IMR-90 (cell line): ENCODE measurements at regions not wholly inside any gene's neighbourhood (a gene's known extent, or its start where the extent isn't known, plus 50 kb on each side); places are given as distances from the start of the nearest gene placed in this dataset.
"Not testable (repeated sequence)": the region's sequence is repeated elsewhere in the genome, so short reads cannot be mapped to it uniquely, and the experiment has no call there.

Source experiments
- ATAC-seq: fragments of 200-7000 bp; cut with Tn5 transposase; 2 replicates; pipeline ENCODE4 v1.9.1; 2020; ENCODE audit warnings: low read depth, mild to moderate bottlenecking, moderate library complexity
- BruUV-seq: library from RNA; stranded (reverse); fragments of 400-500 nt; replicated peaks from 2 replicates; lab custom pipeline; 2021; lab: Mats Ljungman, UMichigan
- CTCF ChIA-PET: fragments of 300-600 bp; formaldehyde crosslinking; extraction: SDS; loops from one replicate; lab custom pipeline; 2021; ENCODE audit warnings: antibody characterized with exemption; lab: Yijun Ruan, JAX
- POLR2A ChIA-PET: fragments of 300-600 bp; sonication (Branson Sonifier 250); formaldehyde crosslinking; loops from one replicate; lab custom pipeline; 2022; ENCODE audit warnings: antibody characterized with exemption; ENCODE audit not compliant: unreplicated experiment; lab: Charles Lee
- DNase-seq: peaks from one replicate; pipeline ENCODE4 v3.0.0; 2013
- H2AFZ ChIP-seq: replicated peaks from 2 replicates; pipeline ENCODE3; 2013; ENCODE audit warnings: low read length, mild to moderate bottlenecking; ENCODE audit not compliant: poor library complexity
- H2AK5ac ChIP-seq: 2 replicates; pipeline ENCODE4 v1.6.1; 2013; ENCODE audit warnings: low read depth, low read length, inconsistent platforms
- H2AK9ac ChIP-seq: replicated peaks from 2 replicates; pipeline ENCODE3; 2013; ENCODE audit warnings: mild to moderate bottlenecking, low read depth, low read length, moderate library complexity; ENCODE audit not compliant: poor library complexity
- H2BK120ac ChIP-seq: 2 replicates; pipeline ENCODE4 v1.6.1; 2013; ENCODE audit warnings: low read depth, low read length, inconsistent platforms
- H2BK15ac ChIP-seq: 3 replicates; pipeline ENCODE4 v1.6.1; 2013; ENCODE audit warnings: low read depth, low read length, inconsistent platforms
- H2BK20ac ChIP-seq: 2 replicates; pipeline ENCODE4 v1.6.1; 2013; ENCODE audit warnings: low read depth, mild to moderate bottlenecking, inconsistent platforms, low read length, moderate library complexity
- H2BK5ac ChIP-seq: 2 replicates; pipeline ENCODE4 v1.6.1; 2013; ENCODE audit warnings: mild to moderate bottlenecking, low read depth, low read length, inconsistent platforms; ENCODE audit not compliant: poor library complexity, severe bottlenecking
- H3K14ac ChIP-seq: replicated peaks from 2 replicates; pipeline ENCODE4 v1.6.1; 2013; ENCODE audit warnings: low read depth, low read length, inconsistent platforms
- H3K18ac ChIP-seq: 2 replicates; pipeline ENCODE4 v1.6.1; 2013; ENCODE audit warnings: low read depth, low read length, control low read depth
- H3K23ac ChIP-seq: 2 replicates; pipeline ENCODE4 v1.6.1; 2013; ENCODE audit warnings: low read depth, low read length, inconsistent platforms
- H3K27ac ChIP-seq: 2 replicates; pipeline ENCODE4 v1.5.1; 2013; ENCODE audit warnings: mild to moderate bottlenecking, control low read depth, low read length; ENCODE audit not compliant: insufficient read depth
- H3K27me3 ChIP-seq: 2 replicates; pipeline ENCODE4 v1.6.1; 2013; ENCODE audit warnings: low read length; ENCODE audit not compliant: control insufficient read depth, insufficient read depth
- H3K36me3 ChIP-seq: 2 replicates; pipeline ENCODE4 v1.6.1; 2013; ENCODE audit warnings: low read length, mixed read lengths; ENCODE audit not compliant: control insufficient read depth, insufficient read depth
- H3K4ac ChIP-seq: 2 replicates; pipeline ENCODE4 v1.6.1; 2013; ENCODE audit warnings: low read depth, low read length, inconsistent platforms
- H3K4me1 ChIP-seq: 2 replicates; pipeline ENCODE4 v1.6.1; 2013; ENCODE audit warnings: low read length, mixed read lengths; ENCODE audit not compliant: control insufficient read depth, insufficient read depth
- H3K4me2 ChIP-seq: 2 replicates; pipeline ENCODE4 v1.6.1; 2013; ENCODE audit warnings: low read depth, mild to moderate bottlenecking, control low read depth, low read length, moderate library complexity
- H3K4me3 ChIP-seq: 2 replicates; pipeline ENCODE4 v1.5.1; 2013; ENCODE audit warnings: low read depth, mild to moderate bottlenecking, control low read depth, low read length, moderate library complexity; ENCODE audit not compliant: insufficient read depth
- H3K56ac ChIP-seq: 2 replicates; pipeline ENCODE4 v1.6.1; 2013; ENCODE audit warnings: low read length, inconsistent platforms; ENCODE audit not compliant: insufficient read depth; ENCODE audit errors: extremely low read depth
- H3K79me1 ChIP-seq, 2 experiments: 2 replicates each; pipeline ENCODE4 v1.6.1; 2013; ENCODE audit warnings: low read length in 2 of 2, inconsistent platforms in 1 of 2, low read depth in 1 of 2
- H3K9ac ChIP-seq: 2 replicates; pipeline ENCODE4 v1.6.1; 2013; ENCODE audit warnings: low read depth, low read length, control low read depth
- H3K9me1 ChIP-seq: 2 replicates; pipeline ENCODE4 v1.6.1; 2013; ENCODE audit warnings: low read length, inconsistent platforms; ENCODE audit not compliant: insufficient read depth
- H3K9me3 ChIP-seq: 2 replicates; pipeline ENCODE4 v1.6.1; 2013; ENCODE audit warnings: low read length; ENCODE audit not compliant: control insufficient read depth, insufficient read depth
- H4K20me1 ChIP-seq: 2 replicates; pipeline ENCODE4 v1.6.1; 2013; ENCODE audit warnings: low read length, inconsistent platforms; ENCODE audit not compliant: insufficient read depth
- H4K5ac ChIP-seq: 2 replicates; pipeline ENCODE4 v1.6.1; 2013; ENCODE audit warnings: mild to moderate bottlenecking, low read depth, low read length, control low read depth
- H4K8ac ChIP-seq, 2 experiments: 2 replicates each; pipeline ENCODE4 v1.6.1; 2013; ENCODE audit warnings: low read depth in 2 of 2, low read length in 2 of 2, control low read depth in 1 of 2, inconsistent platforms in 1 of 2
- H4K91ac ChIP-seq: 2 replicates; pipeline ENCODE4 v1.6.1; 2013; ENCODE audit warnings: low read depth, low read length, inconsistent platforms; ENCODE audit not compliant: insufficient read depth
- CEBPB ChIP-seq: IDR thresholded peaks from 2 replicates; pipeline ENCODE4 v1.6.1; 2012; ENCODE audit warnings: low read depth, low read length, improper control_type of control experiment
- CHD1 ChIP-seq: IDR thresholded peaks from 2 replicates; pipeline ENCODE4 v1.6.1; 2012; ENCODE audit warnings: low read depth, low read length, improper control_type of control experiment
- FOS ChIP-seq: fragments of 150-350 bp; IDR thresholded peaks from 2 replicates; pipeline ENCODE4 v1.6.1; 2016; ENCODE audit warnings: low read depth, low read length
- MAZ ChIP-seq: IDR thresholded peaks from 2 replicates; pipeline ENCODE4 v1.6.1; 2012; ENCODE audit warnings: low read depth, mild to moderate bottlenecking, low read length, improper control_type of control experiment, moderate library complexity, borderline replicate concordance
- POLR2A ChIP-seq: IDR thresholded peaks from 2 replicates; pipeline ENCODE4 v1.6.1; 2012; ENCODE audit warnings: mild to moderate bottlenecking, low read depth, low read length
- RAD21 ChIP-seq: IDR thresholded peaks from 2 replicates; pipeline ENCODE4 v1.6.1; 2012; ENCODE audit warnings: low read length, improper control_type of control experiment
- RFX5 ChIP-seq: IDR thresholded peaks from 2 replicates; pipeline ENCODE4 v1.8.0; 2012; ENCODE audit warnings: low read depth, mild to moderate bottlenecking, low read length, moderate library complexity
- SMC3 ChIP-seq: fragments of 150-350 bp; IDR thresholded peaks from 2 replicates; pipeline ENCODE4 v1.6.1; 2016; ENCODE audit warnings: low read depth, mild to moderate bottlenecking, antibody characterized with exemption, low read length, moderate library complexity
- WGBS, 2 experiments: methylation state at CpG; one replicate each; pipeline versions ENCODE4 v1.1.5 to v1.1.7; 2013; ENCODE audit warnings: missing lambda C conversion rate in 2 of 2; ENCODE audit not compliant: insufficient read length in 1 of 2; ENCODE audit errors: extremely low coverage in 2 of 2; 5-methylcytosine and 5-hydroxymethylcytosine counted together
- dilution Hi-C: fragments of 300-500 bp; cut with HindIII; formaldehyde crosslinking; loops from one replicate; pipeline ENCODE4 v1.14.3; 2018; ENCODE audit warnings: low sequenced_read_pairs; ENCODE audit not compliant: unreplicated experiment
- in situ Hi-C: fragments of 300-500 bp; cut with MboI; formaldehyde crosslinking; loops from 3 replicates; pipeline ENCODE4 v1.14.3; 2019; ENCODE audit warnings: low sequenced_read_pairs, inconsistent platforms, mixed read lengths
- intact Hi-C: fragments of 100-400 bp; cut with micrococcal nuclease; formaldehyde crosslinking; loops from 2 replicates; pipeline ENCODE4 v1.10.0; 2022
- TF ChIP-seq, protein P1 (sequence below): conservative IDR thresholded peaks from 2 replicates; pipeline ENCODE4 v1.5.1; 2012; ENCODE audit warnings: mild to moderate bottlenecking, low read depth, low read length, improper control_type of control experiment

DNA sequence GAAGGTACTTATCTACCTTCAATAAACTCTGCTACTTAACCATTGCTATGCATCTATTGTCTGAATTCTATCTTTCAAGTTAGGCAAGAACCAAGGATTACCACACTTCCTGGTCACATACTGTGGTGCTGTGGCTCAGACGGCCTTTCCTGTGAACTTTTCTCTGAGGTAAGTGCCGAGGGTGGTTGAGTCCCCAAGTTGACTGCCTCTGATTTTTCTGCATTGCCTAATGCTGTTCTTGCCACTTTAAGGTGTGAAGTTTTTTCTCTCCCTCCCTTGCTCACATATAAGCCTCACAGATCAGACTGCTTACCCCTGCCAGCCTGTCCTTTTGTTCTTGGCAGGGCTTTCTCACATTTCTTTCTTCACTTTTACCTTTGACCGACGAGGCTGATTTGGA lies 348.0 kb upstream of the POU3F4 start:
- no peak overlapping the region for H3K4me2 ChIP-seq
- H4K8ac ChIP-seq = no peak overlapping the region
- no peak overlapping the region for H3K4me3 ChIP-seq
- ChIA-PET CTCF (no interaction called here), POLR2A (no interaction called here)
- no peak overlapping the region for H2AK9ac ChIP-seq
- H3K9me3 ChIP-seq = no peaks in the 10 kb centered on the region
- intact Hi-C loops = no loop called here
- no peaks in the 10 kb centered on the region for H3K79me1 ChIP-seq
- in situ Hi-C loops = no loop called here
- H3K18ac ChIP-seq = no peak overlapping the region
- no peak overlapping the region for H3K9ac ChIP-seq
- DNase-seq (no peak), ATAC-seq (no peak)
- no peak overlapping the region for H4K5ac ChIP-seq
- dilution Hi-C loops = no loop called here
- no peak overlapping the region for H3K14ac ChIP-seq
- H3K4me1 ChIP-seq = no peaks in the 10 kb centered on the region
- H2BK15ac ChIP-seq = no peak overlapping the region
- no peaks in the 10 kb centered on the region for H3K27me3 ChIP-seq
- no peak overlapping the region for H2AK5ac ChIP-seq
- no peak overlapping the region for H3K56ac ChIP-seq
- H4K20me1 ChIP-seq = no peaks in the 10 kb centered on the region
- H2AFZ ChIP-seq = no peak overlapping the region
- no peak overlapping the region for H3K23ac ChIP-seq
- H3K4ac ChIP-seq = no peak overlapping the region
- no peak overlapping the region for H3K27ac ChIP-seq
- BruUV-seq = no TSS peak
- H2BK20ac ChIP-seq = no peak overlapping the region
- TF ChIP-seq MAZ = no peak
- no peak for TF ChIP-seq SMC3
- TF ChIP-seq CHD1 = no peak
- TF ChIP-seq RFX5 = no peak
- no peak for TF ChIP-seq FOS
- TF ChIP-seq CEBPB = no peak
- TF ChIP-seq POLR2A = no peak
- TF ChIP-seq, protein P1, sequence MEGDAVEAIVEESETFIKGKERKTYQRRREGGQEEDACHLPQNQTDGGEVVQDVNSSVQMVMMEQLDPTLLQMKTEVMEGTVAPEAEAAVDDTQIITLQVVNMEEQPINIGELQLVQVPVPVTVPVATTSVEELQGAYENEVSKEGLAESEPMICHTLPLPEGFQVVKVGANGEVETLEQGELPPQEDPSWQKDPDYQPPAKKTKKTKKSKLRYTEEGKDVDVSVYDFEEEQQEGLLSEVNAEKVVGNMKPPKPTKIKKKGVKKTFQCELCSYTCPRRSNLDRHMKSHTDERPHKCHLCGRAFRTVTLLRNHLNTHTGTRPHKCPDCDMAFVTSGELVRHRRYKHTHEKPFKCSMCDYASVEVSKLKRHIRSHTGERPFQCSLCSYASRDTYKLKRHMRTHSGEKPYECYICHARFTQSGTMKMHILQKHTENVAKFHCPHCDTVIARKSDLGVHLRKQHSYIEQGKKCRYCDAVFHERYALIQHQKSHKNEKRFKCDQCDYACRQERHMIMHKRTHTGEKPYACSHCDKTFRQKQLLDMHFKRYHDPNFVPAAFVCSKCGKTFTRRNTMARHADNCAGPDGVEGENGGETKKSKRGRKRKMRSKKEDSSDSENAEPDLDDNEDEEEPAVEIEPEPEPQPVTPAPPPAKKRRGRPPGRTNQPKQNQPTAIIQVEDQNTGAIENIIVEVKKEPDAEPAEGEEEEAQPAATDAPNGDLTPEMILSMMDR = no peak
- TF ChIP-seq RAD21 = no peak
- no peak overlapping the region for H4K91ac ChIP-seq
- no peaks in the 10 kb centered on the region for H3K36me3 ChIP-seq
- no peaks in the 10 kb centered on the region for H3K9me1 ChIP-seq
- no peak overlapping the region for H2BK5ac ChIP-seq
- H2BK120ac ChIP-seq = no peak overlapping the region
- WGBS, 2 experiments = no CpG with 5 or more reads among the region's 4 CpGs

- H3K4me1 ChIP-seq, H3K79me1 ChIP-seq, H3K23ac ChIP-seq, H2BK5ac ChIP-seq, H3K27me3 ChIP-seq, H3K4ac ChIP-seq, H3K27ac ChIP-seq, POLR2A ChIA-PET, BruUV-seq, H3K18ac ChIP-seq, H2AK9ac ChIP-seq, H2AK5ac ChIP-seq, H4K8ac ChIP-seq, in situ Hi-C loops, H4K20me1 ChIP-seq, H3K4me2 ChIP-seq, H4K5ac ChIP-seq, H3K36me3 ChIP-seq, H3K9me3 ChIP-seq, H3K9ac ChIP-seq, H2BK15ac ChIP-seq, H3K14ac ChIP-seq, H2AFZ ChIP-seq, ATAC-seq, H3K56ac ChIP-seq, H2BK120ac ChIP-seq, dilution Hi-C loops, H3K4me3 ChIP-seq, H2BK20ac ChIP-seq, DNase-seq, H3K9me1 ChIP-seq, H4K91ac ChIP-seq, intact Hi-C loops: not testable (repeated sequence)
- WGBS, 2 experiments = no CpG with 5 or more reads among the region's 5 CpGs
- CTCF ChIA-PET = interaction anchor here (0.7 kb wide), 1 partner anchor 1274 kb away, joined by 4 read pairs; no protein-coding TSS in a partner anchor
Measured at GRCh38 chrX:83164063-83164462, 344.0 kb upstream of the POU3F4 start.
